ENCODE measurements at regions not wholly inside any gene's neighbourhood (a gene's known extent, or its start where the extent isn't known, plus 50 kb on each side); places are given as distances from the start of the nearest gene placed in this dataset.

GRCh38 chr11:8794126-8794525, 111.5 kb downstream of the RPL27A start:
- TF ChIP-seq REST (IDR thresholded peaks at IDR 0.05; ENCODE audit: insufficient read depth in 1 of 2, low read depth in 2 of 2, low read length in 2 of 2), result no peak
- TF ChIP-seq FOXP2 (optimal IDR thresholded peaks at IDR 0.05; ENCODE audit: borderline replicate concordance, extremely low read depth, extremely low read length, insufficient read depth), result no peak
- TF ChIP-seq TAF1 (IDR thresholded peaks at IDR 0.05; ENCODE audit: borderline replicate concordance, insufficient read depth, low read length), result no peak
- no peak for TF ChIP-seq SIN3A (IDR thresholded peaks at IDR 0.05; ENCODE audit: borderline replicate concordance, insufficient read depth, low read length)
- TF ChIP-seq POLR2AphosphoS5 (IDR thresholded peaks at IDR 0.05; ENCODE audit: low read depth, low read length), result no peak

GRCh38 chr11:8794677-8795103, 112.1 kb downstream of the RPL27A start:
- TF ChIP-seq REST (IDR thresholded peaks at IDR 0.05; ENCODE audit: insufficient read depth in 1 of 2, low read depth in 2 of 2, low read length in 2 of 2), result no peak
- TF ChIP-seq POLR2AphosphoS5 (IDR thresholded peaks at IDR 0.05; ENCODE audit: low read depth, low read length), result no peak
- no peak for TF ChIP-seq FOXP2 (optimal IDR thresholded peaks at IDR 0.05; ENCODE audit: borderline replicate concordance, extremely low read depth, extremely low read length, insufficient read depth)
- no peak for TF ChIP-seq TAF1 (IDR thresholded peaks at IDR 0.05; ENCODE audit: borderline replicate concordance, insufficient read depth, low read length)
- TF ChIP-seq SIN3A (IDR thresholded peaks at IDR 0.05; ENCODE audit: borderline replicate concordance, insufficient read depth, low read length), result no peak

- TF ChIP-seq FOXP2 (optimal IDR thresholded peaks at IDR 0.05; ENCODE audit: borderline replicate concordance, extremely low read depth, extremely low read length, insufficient read depth), result no peak
- TF ChIP-seq TAF1 (IDR thresholded peaks at IDR 0.05; ENCODE audit: borderline replicate concordance, insufficient read depth, low read length), result no peak
- TF ChIP-seq REST (IDR thresholded peaks at IDR 0.05; ENCODE audit: insufficient read depth in 1 of 2, low read depth in 2 of 2, low read length in 2 of 2), result no peak
- no peak for TF ChIP-seq SIN3A (IDR thresholded peaks at IDR 0.05; ENCODE audit: borderline replicate concordance, insufficient read depth, low read length)
- TF ChIP-seq POLR2AphosphoS5 (IDR thresholded peaks at IDR 0.05; ENCODE audit: low read depth, low read length), result no peak
These were observed 114.0 kb upstream of the AKIP1 start for GRCh38 chr11:8796941-8797340.

GRCh38 chr11:8799273-8799672, 111.7 kb upstream of the AKIP1 start:
- TF ChIP-seq FOXP2 (optimal IDR thresholded peaks at IDR 0.05; ENCODE audit: borderline replicate concordance, extremely low read depth, extremely low read length, insufficient read depth), result no peak
- TF ChIP-seq REST (IDR thresholded peaks at IDR 0.05; ENCODE audit: insufficient read depth in 1 of 2, low read depth in 2 of 2, low read length in 2 of 2), result no peak
- no peak for TF ChIP-seq POLR2AphosphoS5 (IDR thresholded peaks at IDR 0.05; ENCODE audit: low read depth, low read length)
- no peak for TF ChIP-seq TAF1 (IDR thresholded peaks at IDR 0.05; ENCODE audit: borderline replicate concordance, insufficient read depth, low read length)
- TF ChIP-seq SIN3A (IDR thresholded peaks at IDR 0.05; ENCODE audit: borderline replicate concordance, insufficient read depth, low read length), result no peak
